SHP77 treated with DMSO at 0.1 percent for 48 hours (cell line): ENCODE measurements at regions not wholly inside any gene's neighbourhood (a gene's known extent, or its start where the extent isn't known, plus 50 kb on each side); places are given as distances from the start of the nearest gene placed in this dataset.
A peak's percentile ranks its signal among the peaks of the same experiment; 100 is the strongest.
"Not testable (repeated sequence)": the region's sequence is repeated elsewhere in the genome, so short reads cannot be mapped to it uniquely, and the experiment has no call there.

Experiments
- DNase-seq: peaks from one replicate; lab custom pipeline; 2025; lab: John Stamatoyannopoulos, UW

GRCh38 chr4:128649161-128649560 is 160.3 kb upstream of the JADE1 start:
- no peak for DNase-seq

DNA sequence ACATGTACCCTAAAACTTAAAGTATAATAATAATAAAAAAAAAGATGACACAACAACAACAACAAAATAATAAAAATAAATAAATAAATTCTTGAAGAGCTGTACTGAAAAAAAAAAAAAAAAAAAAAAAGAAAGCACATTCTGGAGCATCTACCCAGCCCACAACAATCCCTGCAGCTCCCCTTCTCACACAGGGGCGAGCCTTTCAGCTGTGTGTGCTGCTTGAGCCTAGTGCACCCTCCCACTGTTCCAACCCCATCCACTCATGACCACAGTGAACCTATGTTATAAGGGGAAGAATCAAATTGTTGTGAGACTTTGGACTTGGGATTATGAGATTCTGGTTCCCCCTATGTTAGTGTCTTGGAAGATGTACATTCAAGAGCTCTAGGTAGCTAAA is 161.5 kb upstream of the JADE1 start:
- DNase-seq, result no peak

DNA sequence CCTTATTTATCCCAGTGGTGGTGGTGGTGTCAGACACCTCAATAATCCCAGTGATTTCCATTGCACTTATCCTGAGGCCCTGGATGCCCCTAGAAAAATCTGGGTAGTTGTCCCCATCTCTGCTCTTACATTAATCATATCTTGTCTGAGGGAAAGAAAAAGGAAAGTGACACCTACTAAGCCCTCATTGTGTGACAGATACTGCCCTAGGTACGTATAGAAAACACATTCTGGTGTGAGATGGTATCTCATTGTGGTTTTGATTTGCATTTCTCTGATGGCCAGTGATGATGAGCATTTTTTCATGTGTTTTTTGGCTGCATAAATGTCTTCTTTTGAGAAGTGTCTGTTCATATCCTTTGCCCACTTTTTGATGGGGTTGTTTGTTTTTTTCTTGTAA is 162.6 kb upstream of the JADE1 start:
- not testable (repeated sequence) for DNase-seq

- not testable (repeated sequence) for DNase-seq
Observed at GRCh38 chr4:128644693-128645654, 164.5 kb upstream of the JADE1 start.

DNA sequence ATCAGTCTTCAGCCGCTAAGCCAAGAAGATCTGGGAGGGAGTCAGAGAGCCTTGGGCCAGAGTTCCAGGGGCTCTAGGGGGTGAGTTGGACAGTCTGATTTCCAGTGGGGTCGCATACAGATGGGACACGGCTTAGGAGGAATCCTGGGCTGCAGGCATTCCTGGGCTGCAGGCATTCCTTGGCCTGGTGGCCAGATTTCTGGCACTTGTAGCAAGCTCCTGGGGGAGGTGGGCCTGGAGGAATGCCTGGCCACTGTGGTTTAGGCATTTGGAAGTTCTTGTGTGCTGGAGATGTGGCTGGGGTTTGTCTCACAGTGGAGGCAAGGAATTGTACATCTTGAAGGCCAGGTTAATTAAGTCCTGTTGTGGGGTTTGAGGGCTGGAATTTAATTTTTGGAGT is 165.4 kb upstream of the JADE1 start:
- DNase-seq, result not testable (repeated sequence)

DNA sequence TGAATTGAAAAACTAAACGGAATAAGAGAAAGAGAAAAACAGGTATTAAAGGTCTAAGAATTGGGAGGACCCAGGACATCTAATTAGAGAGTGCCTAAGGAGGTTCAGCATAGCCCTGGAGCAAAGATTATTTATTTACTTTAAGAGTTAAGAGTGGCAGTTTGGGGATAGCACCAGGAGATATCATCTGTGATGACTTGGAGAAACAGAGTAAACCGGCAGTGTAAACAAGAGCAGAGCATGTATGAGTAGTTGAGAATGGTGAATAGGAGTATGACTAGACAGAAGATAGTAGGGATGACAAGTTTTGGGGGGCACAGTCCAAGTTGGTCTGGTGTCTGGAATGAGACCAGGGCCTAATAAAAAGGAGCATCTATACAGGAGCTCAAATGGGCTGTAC is 167.9 kb upstream of the JADE1 start:
- DNase-seq, result not testable (repeated sequence)

DNA sequence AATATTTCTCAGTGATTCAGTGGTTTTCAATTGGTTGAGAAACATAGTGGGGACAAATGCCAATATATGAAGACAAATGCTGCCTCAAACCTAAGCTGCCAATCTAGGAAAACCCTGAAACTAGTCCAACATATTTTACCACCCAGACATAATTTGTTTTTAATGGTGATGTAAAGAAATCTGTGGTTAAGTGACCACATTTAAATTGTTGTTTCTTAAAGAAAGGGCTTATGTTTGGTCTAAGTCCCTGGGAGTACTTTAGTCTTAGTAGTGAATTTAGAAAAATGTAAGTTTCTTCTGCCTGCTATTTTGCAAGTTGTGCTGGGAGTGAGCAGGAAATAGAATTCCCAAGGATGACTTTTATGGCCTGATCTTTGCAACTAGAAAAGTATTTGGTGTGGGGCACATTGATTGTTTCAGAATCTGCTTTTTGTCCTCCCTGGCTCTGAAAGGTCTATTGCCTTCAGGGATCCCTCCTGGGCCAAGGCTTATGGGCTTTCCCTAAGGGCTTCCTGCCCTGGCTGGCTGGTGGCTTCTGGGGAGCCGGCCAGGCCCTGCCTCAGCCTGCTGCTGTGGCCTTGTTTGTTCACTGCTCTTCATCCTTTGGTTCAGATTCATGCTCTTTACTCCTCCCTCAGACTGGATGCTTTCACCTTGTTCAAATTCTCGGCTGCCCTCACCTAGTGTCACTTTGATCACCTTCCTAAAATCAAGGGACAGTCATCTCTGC is 169.8 kb upstream of the JADE1 start:
- no peak for DNase-seq

GRCh38 chr4:128636906-128637305 is 172.6 kb upstream of the JADE1 start:
- no peak for DNase-seq

DNA sequence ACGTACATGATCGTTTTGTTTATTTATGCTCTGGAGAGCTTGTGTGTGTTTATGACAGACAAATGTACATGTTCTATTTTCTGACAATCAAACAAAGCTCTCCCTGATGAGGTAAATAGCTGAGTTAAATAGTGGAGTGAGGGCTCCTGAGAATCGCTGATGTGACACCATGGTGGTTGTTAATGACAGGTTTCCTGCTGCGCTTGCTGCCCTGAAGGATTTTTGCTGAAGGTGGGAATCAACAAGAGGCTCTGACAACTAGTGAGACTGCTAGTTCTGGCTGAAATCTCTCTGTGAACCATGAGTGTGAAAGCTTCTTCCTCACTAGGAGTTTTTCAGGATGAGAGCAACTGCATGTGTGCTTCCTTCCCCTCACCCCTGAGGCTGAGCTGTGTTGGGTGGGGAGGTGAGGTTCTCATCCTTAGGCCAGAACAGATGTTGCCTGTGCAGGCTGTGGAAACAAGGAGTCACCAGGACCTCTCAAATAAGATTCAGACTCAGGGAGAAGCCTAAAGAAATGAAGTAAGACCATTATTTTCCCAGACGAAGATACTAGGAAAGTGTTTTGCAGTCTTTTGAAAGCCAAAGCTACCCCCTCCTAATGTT is 173.4 kb upstream of the JADE1 start:
- DNase-seq, result no peak

DNA sequence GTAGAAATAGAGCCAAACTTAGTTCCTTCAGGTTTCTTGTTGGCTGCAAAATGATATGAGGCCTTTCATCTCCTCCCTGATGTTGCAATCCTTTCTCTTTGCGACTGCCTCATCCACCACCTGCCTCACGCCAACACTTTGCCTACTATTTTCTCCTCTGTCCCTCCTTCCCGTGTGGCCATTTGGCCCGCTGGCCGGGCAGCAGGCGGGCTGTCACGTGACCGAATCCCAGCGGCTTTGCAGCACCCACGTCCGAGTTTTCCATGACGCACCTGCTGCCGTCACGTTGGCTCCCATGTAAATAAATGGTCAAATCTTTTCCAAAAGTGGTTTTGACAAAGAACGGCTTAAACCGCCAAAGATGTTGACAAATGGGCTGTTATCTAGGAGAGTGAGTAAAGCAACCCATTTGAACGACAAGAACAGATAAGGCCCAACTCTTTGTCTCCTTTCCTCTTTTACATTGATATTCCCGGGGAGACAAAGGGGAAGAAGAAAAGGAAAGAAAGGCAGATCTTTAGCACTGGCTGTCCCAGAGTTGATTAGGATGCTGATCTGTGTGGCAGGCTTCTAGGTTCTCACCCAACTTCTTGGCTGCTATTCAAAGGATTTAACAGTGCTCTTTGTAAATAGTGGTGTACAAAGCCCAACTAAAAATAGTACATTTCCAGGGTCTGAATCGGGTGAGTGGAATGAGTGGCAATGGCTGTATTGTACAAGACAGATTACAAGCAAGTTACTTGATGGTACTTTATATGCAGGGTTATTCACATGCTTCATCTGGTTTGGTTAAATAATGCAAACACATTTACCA is 174.2 kb upstream of the JADE1 start:
- peak; percentile 83 for DNase-seq

DNA sequence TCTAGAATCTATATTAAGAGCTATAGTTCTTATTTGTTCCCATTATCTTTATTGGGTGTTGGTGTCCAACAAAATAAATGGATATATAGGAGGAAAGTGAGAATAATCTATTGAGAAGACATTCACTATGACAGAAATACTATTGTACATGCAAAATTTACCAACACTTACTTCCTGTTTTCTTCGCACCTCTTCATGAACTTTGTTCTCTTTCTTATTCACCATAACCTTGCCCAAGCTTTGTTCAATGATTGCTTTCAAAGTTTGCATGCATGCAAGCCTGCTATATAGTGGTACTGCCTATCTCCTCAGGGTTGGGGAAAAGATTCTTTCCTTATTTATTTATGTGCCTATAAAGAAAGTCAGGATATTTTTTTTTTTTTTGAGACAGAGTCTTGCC is 176.4 kb upstream of the JADE1 start:
- no peak for DNase-seq

GRCh38 chr4:128630871-128631270 is 178.6 kb upstream of the JADE1 start:
- no peak for DNase-seq

GRCh38 chr4:128623508-128624215 is 185.8 kb upstream of the JADE1 start:
- DNase-seq, result no peak

DNA sequence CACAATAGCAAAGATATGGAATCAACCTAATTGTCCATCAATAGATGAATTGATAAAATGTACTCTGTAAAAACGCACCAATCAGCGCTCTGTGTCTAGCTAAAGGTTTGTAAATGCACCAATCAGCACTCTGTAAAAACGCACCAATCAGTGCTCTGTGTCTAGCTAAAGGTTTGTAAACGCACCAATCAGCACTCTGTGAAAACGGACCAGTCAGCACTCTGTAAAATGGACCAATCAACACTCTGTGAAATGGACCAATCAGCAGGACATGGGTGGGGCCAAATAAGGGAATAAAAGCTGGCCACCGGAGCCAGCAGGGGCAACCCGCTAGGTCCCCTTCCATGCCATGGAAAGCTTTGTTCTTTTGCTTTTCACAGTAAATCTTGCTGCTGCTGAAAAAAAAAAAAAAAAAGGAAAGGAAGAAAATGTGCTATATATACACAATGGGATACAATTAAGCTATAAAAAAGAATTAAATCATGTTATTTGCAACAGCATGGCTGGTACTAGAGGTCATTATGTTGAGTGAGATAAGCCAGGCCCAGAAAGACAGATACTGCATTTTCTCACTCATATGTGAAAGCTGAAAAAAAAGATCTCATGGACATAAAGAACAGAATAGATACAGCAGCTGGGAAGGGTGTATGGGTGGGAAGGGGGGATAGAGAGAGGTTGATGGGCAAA is 189.1 kb upstream of the JADE1 start:
- DNase-seq, result not testable (repeated sequence)

- no peak for DNase-seq
Observed at GRCh38 chr4:128615197-128615596, 194.3 kb upstream of the JADE1 start.

DNA sequence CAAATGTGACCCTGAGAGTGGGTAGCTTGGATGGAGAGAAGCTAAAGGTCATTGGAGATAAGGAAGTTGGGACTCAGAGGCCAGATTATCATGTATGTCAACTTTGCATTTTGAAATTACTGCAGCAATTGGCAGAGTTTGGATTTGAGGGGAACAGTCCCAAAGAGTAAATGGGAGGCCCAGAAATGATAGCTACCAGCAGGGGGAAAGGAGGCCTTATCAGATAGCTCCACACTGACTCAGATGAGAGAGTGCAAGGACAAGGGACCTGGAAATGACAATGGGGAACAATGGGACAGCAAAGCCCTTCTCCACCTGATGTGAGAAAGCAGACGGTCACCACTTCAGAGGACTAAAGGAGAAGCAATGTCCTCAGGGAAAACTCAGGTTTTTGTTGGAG is 201.5 kb upstream of the JADE1 start:
- no peak for DNase-seq

- no peak for DNase-seq
Observed at GRCh38 chr4:128606173-128606572, 203.3 kb upstream of the JADE1 start.

GRCh38 chr4:128604840-128605239 is 204.7 kb upstream of the JADE1 start:
- no peak for DNase-seq

DNA sequence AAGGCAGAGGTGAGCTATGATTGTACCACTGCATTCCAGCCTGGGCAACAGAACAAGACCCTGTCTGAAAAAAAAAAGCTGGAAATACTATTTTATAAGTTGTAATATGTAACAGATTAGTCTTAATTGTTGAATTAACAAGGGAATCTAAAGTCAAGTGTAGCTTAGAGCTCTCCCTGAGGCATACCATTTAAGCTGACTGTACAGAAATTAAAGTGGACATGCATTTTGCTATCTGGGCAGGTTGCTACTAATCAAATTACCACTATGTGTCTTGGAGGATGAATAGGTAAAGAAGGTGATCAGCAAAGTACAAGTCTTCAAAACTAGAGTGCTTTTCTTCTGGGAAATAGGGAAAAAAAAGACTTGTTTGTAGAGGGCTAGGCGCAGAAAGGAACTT is 205.3 kb upstream of the JADE1 start:
- no peak for DNase-seq

DNA sequence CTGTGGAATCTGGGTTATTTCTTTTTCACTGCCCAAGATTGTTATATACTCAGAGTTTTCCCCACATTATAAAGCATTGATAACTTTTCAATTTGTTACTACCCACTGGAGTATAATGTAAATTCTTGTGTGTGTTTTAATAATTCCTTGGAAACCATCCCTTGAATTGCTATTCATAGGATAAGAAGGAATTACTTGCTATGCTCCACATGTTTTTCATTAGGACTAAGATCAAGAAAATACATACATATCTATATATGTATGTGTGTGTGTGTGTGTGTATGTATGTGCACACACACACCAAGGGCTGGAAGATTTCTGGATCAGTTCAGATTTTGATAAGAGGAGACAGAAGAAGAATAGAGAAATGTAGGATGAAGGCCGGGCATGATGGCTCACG is 206.4 kb upstream of the JADE1 start:
- DNase-seq, result no peak
